NCI-H2081 treated with DMSO at 0.1 percent for 48 hours (cell line): ENCODE measurements at regions not wholly inside any gene's neighbourhood (a gene's known extent, or its start where the extent isn't known, plus 50 kb on each side); places are given as distances from the start of the nearest gene placed in this dataset.

Experiments
- DNase-seq: peaks from one replicate; lab custom pipeline; 2025; lab: John Stamatoyannopoulos, UW

DNA sequence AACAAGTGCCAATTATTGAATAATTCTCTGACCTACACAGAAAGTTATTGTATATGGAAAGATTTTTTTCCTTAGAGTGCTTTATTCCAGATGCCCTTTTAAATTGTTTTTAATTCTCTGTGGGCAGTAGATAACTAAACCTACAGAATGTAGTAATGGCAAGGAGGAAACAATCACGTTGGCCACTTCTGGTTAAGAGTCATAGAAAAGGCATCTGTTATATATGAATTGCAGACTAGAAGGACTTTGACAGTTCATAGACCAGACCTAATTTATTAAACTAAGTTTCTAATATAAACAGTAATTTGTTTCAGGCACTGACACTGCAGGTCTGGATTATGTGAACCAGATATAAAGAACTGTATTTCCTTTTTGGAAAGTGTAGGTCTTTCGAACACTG lies 607.5 kb downstream of the PLCL1 start:
- no peak for DNase-seq

GRCh38 chr2:198408171-198408570 lies 603.8 kb downstream of the PLCL1 start:
- no peak for DNase-seq

DNA sequence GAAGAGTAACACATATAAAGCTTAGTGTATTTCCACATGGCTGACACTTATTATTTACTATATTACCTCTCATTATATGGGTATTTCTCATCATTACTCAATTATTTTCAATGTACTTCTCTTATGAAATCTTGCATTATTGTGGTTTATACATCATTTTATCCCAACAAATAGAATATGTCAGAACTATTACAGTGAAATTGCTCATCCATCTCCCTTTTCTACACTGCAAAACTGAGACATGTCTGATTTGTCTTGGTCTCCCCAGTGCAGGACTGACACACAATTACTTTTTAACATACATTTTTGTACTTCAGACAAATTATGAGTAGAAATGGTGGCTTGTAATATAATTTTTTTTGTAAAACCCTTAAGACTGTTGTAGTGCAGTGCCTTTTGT lies 600.9 kb downstream of the PLCL1 start:
- no peak for DNase-seq

DNA sequence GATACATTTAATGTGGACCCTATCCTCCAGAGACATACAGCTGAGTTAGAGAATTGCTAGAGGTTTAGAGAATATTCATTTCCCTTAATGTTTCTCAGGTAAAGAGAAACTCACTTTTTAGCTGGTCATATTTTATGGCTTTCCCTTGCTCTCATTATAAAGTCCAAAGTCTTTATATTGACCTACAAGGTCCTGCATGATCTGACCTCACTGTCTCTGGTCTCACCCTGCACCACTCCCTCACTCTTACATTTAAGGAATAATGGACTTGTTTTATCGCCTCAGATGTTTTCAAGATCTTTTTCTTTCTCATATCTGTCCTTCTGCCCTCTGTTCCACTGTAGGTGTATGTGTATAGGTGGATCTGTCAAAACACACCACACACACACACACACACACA lies 597.3 kb downstream of the PLCL1 start:
- no peak for DNase-seq

DNA sequence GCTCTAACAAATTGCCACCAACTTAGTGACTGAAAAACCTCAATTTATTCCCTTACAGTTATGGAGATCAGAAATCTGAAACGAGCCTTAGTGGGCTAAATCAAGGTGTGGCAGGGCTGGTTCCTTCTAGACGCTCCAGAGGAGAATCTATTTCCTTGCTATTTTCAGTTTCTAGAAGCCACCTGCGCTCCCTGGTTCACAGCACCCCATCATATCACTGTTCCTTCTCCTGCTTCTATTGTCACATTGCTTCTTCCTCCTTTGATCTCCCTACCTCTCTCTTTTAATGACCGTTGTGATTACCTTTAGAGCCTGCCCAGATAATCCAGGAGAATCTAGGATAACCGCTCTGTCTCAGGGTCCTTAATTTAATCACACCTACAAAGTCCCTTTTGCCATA lies 596.6 kb downstream of the PLCL1 start:
- no peak for DNase-seq

GRCh38 chr2:198394208-198394607 lies 589.8 kb downstream of the PLCL1 start:
- no peak for DNase-seq

GRCh38 chr2:198390670-198391069 lies 586.3 kb downstream of the PLCL1 start:
- no peak for DNase-seq

- no peak for DNase-seq
Measured at GRCh38 chr2:198387677-198388076, 583.3 kb downstream of the PLCL1 start.

GRCh38 chr2:198385856-198386255 lies 581.5 kb downstream of the PLCL1 start:
- no peak for DNase-seq

DNA sequence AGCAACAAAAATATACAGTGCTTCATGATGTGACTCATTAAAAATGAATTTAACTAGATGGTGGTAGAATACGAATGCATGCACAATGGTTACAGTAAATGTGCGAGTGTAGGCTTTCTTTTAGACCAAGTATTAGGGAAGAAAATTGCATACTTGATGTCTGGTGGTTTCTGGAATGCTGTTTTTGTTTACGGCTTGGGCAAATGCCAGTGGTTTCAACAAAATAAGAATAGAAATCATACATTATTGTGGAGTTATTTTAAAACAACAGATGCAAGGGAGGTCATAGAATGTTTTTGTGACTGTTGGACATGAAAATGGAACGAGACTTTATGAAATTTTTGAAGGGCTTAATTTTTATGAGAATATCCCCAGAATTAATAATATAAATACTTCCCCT lies 580.9 kb downstream of the PLCL1 start:
- DNase-seq = no peak

DNA sequence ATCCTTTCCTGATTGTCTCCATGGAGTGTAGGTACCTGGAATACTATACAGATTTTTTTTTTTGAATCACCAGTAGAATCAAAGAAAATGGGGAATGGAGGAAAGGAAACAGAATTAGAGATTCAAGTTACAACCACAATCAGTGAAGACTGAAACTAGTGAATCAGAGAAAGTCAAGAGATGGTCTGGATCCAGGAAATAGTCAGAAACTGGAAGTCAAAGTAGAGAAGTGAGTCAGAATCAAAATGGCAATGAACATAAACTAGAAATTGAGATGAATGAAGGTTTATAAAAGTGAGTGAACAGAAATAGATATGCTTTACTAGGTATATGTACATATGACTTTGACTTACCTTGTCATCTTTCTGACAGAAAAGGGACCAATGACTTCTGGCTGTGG lies 579.0 kb downstream of the PLCL1 start:
- DNase-seq = no peak

DNA sequence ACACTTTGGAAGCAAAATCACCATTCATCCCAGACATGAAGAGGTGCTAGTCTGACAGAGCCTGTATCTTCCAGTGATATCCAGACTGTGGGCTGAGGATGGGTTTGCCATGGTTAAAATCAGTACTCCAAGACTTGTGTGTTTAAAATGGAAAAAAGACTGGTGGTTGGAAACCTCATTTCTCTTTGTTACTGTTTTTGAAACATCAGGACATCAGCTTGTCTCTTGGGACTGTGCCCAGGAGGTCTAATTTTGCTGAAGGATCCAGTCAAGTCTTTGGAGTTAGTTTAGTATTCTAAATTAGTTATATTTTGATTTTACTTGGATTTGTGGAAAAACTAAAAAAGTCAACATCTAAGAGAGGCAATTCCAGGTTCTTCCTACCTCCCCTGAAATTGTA lies 578.4 kb downstream of the PLCL1 start:
- DNase-seq = no peak

DNA sequence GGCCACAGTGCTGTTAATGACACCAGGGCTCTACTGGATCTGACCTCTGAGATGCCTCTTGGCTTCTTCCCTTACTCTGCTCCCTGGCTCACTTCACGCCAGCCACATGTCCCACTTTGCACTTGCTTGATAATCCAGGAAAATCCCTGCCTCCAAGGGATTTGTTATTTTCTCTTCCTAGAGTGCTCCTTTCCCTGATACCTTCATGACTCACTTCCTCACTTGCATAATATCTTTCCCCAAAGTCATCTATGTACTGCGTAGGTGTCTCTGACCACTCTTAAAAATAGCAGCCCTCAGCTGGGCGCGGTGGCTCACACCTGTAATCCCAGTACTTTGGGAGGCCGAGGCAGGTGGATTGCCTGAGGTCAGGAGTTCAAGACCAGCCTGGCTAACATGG lies 572.3 kb downstream of the PLCL1 start:
- no peak for DNase-seq

DNA sequence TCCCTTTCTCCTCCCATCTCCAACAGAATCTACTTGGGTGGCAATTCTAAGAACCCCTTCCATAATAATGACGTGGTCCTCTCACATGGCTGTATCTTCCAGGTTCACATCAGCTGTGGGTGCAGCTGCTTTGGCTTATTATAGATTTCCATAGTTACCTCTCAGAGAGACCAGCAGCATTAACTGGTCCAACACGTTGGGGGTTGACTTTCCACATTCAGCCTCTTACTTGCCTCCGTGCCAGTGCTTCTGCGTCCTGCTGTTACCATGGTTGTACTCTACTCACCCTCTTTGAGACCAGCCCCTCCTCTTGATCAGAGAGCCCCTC lies 570.7 kb downstream of the PLCL1 start:
- no peak for DNase-seq

DNA sequence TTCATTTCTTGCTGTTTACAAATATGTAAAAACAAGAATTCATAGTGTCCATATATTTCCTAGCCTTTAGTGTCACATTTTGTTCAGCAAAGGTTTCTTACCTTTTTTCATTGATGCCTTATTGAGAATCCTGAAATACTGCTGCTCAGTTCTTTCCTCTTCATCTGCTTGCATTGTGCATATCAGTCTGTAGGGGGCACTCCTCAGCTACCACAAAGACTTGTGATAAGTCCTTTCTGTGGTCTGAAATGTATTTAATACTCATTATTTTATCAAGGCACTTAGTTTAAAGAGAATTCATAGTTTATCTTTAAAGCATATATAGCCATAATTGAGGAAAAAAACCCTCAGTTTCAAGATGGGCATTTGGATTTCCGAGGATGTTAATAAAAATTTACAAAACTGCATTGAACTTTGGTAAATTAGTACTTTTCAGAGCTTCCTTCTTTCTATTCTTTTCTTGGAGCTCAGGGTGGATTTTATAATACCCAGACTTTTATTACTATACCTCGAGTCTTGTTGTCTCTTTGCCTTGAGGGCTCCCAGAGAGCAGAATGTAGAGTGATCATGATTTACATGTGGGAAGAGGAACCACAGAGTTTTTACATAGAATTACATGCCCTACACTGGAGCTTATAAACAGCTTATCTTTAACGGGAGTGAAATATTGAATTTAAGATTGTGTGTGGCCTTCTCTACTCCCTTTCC lies 570.1 kb downstream of the PLCL1 start:
- peak; percentile 15 for DNase-seq

GRCh38 chr2:198371921-198372543 lies 567.6 kb downstream of the PLCL1 start:
- DNase-seq = no peak

DNA sequence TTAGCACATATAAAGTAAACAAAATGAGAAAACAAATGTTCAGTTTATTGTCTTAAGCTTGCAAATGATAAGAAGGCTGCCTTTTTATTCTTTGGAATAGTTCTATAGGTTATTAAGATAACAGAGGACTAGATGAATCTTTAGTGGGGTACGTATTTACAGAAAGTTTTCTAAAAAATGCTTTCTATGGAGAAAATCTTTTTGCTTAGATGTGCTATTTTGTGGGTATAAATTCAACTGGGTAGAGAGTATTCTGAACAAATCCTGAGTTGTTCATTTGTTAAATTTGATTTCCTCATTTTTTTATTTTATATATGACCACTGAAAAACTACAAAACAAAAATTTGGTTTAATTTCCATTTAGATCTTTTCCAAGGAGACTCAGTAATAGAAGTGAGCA lies 566.9 kb downstream of the PLCL1 start:
- DNase-seq = no peak

DNA sequence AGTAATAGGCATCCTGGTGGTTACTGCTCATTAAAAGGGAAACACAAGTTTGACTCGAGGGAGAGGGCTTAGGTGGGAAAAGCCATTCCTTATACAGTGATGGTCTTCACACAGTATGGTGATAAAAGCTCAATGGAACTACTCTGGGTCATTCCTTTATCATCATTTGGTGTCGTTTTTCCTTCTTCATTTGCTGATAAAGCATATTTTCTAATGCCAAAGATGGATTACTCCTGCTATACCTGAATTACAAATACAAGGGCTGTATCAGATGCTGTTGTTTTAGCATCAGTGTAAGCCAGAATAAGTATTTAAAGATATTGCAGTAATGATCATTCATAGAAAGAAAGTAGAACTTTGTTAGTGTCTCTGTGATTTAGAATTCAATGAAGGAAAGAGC lies 563.7 kb downstream of the PLCL1 start:
- DNase-seq = no peak

- DNase-seq = no peak
Measured at GRCh38 chr2:198362740-198363139, 558.3 kb downstream of the PLCL1 start.

- DNase-seq = no peak
Measured at GRCh38 chr2:198359308-198359707, 554.9 kb downstream of the PLCL1 start.

GRCh38 chr2:198356157-198356556 lies 551.8 kb downstream of the PLCL1 start:
- no peak for DNase-seq

- DNase-seq = no peak
Measured at GRCh38 chr2:198351647-198352046, 547.3 kb downstream of the PLCL1 start.

- no peak for DNase-seq
Measured at GRCh38 chr2:198347946-198348345, 543.6 kb downstream of the PLCL1 start.

GRCh38 chr2:198347349-198347748 lies 543.0 kb downstream of the PLCL1 start:
- no peak for DNase-seq
